CD4-positive, alpha-beta T cell treated with Interleukin-1 beta for 1 hour (primary cell): ENCODE measurements at regions not wholly inside any gene's neighbourhood (a gene's known extent, or its start where the extent isn't known, plus 50 kb on each side); places are given as distances from the start of the nearest gene placed in this dataset.

Experiments used
- DNase-seq, 2 donors: peaks; one replicate each; pipeline ENCODE4 v3.0.0-alpha.2; 2020 to 2022

DNA sequence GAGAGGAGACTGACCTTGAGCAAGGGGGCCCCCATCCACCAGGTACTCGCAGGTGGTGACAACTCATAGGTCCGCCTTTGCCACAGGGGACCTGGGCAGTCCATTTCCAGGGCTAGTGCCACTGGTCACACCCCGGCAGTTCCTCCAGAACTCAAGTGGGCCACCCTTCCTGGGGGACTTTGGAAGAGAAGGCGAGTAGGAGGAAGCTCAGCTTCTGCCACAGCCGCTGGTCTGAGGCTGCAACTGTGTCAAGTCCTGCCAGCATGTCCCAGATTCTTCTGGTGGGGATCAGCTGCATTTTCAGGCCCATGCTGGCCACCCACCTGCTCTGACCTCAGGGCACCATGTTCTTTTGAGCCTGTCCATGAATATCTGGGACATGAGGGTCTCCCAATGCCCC lies 423.9 kb upstream of the MYT1L start:
- DNase-seq: no peak

GRCh38 chr2:2751715-2752315 lies 420.7 kb upstream of the MYT1L start:
- DNase-seq: no peak

GRCh38 chr2:2750867-2751714 lies 420.0 kb upstream of the MYT1L start:
- DNase-seq: no peak

DNA sequence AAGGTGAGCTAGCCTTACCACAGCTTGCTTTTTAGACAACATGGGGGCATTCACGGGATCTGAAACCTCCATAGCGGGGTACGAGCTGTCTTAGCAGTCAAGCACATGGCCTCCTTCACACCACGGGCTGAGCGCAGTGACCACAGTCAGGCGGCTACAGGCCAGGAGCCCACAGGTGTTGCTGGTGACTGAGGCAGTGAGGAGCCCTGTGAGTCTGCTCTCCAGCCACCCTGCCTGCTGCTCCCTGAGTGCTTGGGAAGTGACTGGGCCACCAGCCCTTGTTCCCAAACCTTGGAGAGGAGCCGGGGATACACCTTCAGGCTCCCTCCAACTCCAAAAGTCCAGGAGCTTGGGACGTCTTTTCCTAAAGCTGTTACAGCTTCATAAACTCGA lies 418.1 kb upstream of the MYT1L start:
- DNase-seq: no peak

DNA sequence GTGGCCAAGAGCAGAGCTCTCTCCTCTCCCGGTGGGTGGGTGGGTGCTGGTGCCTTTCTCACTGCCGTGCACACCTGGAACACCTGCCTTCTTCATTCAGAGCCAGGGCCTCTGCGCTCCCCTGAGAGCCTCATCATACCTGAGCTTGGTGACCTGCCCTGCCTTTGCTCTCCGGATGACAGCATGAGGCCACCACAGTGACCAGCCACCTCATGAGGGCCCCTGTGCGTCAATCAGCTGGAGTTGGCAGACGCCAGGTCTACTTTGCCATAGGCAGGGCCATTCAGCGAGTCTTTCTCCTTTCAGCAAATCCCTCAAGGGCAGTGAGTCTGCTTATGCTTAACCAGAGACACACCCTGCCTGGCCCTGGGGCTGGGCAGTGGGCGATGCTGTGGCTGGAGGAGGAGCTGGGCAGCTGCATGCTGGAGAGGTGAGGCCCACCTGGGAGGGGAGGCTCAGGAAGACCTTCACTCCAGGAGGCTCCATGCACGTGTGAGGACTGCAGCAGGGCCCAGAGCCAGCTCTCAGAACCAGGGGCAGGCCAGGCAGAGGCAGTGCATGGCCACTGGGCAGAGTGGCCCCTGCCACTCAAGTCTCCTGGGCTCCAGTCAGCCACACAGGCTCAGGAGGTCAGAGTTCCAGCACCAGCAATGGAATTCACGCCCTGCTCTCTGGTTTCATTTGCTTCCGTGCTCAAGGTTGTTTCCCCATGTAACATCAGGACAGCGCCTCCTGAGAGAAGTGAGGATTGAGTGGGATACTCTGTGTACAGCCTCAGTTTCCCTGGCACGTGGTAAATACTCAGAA lies 417.5 kb upstream of the MYT1L start:
- DNase-seq: no peak

- DNase-seq: no peak
These were observed 416.8 kb upstream of the MYT1L start for GRCh38 chr2:2747797-2748301.

- no peak for DNase-seq
These were observed 415.7 kb upstream of the MYT1L start for GRCh38 chr2:2746731-2747130.

DNA sequence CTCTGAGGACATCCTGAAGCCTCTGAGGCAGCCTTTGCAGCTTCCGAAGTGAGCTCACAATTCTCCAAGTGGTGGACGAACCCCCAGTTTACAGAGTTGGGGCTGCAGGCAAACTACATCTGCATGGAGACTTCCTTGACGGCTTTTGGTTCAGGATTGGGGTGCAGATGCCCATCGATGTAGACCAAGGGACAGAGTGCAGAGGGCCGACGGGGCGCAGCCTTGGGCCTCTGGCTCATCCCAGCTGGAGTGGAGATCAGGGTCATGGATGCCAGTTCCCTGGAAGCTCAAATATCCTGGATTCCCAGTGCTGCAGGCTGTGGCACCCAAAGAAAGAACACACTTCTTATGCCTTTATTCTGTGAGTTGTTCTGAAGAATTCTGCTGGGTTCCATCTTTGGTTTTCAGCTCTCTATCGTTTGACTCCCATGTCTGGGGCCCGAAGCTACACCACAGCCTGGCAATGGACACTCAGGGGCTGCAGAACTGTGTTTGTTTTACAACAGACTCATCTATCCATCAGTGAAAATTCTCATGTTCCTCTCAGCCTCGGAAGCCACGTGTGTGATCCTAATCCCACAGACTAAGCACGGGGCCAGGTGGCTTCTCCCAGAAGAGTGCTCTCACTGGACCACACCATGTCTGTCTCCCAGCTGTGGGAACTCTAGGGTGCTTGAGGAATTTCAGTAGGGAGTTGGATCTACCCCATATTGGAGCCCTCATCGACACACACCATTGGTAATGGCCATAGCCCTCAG lies 414.1 kb upstream of the MYT1L start:
- DNase-seq: no peak

- DNase-seq: no peak
These were observed 413.0 kb upstream of the MYT1L start for GRCh38 chr2:2744107-2744506.

- DNase-seq: no peak
These were observed 412.1 kb upstream of the MYT1L start for GRCh38 chr2:2743164-2743571.

DNA sequence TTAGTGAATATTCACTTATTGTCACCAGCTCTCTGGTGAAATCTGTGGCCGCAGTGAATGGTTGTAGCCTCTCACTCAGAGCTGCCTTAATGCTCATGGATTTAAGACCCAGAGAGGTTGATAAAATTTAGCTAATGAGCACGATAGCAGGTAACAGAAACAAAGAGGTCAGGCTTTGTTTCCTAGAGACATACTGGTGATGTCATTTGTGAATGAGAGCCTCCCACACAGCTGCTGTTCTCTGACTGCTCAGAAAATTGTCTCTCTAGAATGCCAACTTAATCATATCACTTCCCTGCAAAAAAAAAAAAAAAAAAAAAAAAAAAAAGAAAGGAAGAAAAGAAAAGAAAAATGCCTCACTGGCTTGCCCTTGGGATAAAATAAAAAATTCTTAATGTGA lies 411.7 kb upstream of the MYT1L start:
- DNase-seq: no peak

GRCh38 chr2:2740238-2740775 lies 409.2 kb upstream of the MYT1L start:
- no peak for DNase-seq

DNA sequence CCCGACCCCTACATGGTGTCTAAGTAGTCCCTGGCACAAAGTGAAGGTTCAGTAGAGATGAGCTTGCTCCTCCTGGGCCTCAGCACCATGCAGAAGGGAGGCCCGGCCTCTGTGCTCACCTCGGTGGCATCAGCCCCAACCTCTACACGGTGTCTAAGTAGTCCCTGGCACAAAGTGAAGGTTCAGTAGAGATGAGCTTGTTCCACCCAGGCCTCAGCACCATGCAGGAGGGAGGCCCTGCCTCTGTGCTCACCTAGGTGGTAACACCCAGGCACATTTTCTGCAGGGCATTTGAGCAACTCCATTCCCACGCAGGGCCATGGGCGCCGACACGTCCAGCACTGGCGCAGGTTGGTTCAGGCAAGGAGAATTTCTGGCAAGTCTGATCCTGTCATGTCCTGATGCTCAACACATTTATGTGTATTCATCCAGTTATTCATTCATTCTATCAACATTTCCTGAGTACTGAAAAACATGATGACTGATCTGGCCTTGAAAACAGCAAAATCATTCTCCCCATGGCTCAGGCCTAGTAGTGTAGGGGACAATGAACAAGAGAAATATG lies 408.2 kb upstream of the MYT1L start:
- DNase-seq: no peak

GRCh38 chr2:2738684-2739083 lies 407.6 kb upstream of the MYT1L start:
- DNase-seq: no peak

GRCh38 chr2:2738276-2738675 lies 407.2 kb upstream of the MYT1L start:
- no peak for DNase-seq

GRCh38 chr2:2735041-2735440 lies 404.0 kb upstream of the MYT1L start:
- DNase-seq: no peak

- no peak for DNase-seq
These were observed 403.2 kb upstream of the MYT1L start for GRCh38 chr2:2734308-2734707.

DNA sequence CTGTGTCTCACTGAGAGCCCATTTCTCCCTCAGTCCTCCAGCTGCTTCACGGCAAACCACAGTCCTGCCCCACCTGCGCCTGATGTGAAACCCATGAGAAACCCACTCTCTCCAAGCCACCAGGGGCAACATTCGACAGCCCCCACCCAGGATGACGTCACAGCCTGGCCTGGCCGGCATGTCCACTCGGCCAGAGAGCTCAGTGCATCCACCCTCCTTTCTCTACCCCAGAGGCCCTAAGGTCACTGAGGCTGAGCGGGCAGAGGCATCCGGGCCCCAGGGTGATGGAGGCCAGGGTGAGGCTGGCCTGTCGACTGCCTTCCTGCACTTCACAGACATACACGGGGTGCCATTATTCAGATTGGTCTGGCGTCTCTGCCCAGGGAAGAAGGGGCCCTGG lies 402.7 kb upstream of the MYT1L start:
- DNase-seq: no peak

DNA sequence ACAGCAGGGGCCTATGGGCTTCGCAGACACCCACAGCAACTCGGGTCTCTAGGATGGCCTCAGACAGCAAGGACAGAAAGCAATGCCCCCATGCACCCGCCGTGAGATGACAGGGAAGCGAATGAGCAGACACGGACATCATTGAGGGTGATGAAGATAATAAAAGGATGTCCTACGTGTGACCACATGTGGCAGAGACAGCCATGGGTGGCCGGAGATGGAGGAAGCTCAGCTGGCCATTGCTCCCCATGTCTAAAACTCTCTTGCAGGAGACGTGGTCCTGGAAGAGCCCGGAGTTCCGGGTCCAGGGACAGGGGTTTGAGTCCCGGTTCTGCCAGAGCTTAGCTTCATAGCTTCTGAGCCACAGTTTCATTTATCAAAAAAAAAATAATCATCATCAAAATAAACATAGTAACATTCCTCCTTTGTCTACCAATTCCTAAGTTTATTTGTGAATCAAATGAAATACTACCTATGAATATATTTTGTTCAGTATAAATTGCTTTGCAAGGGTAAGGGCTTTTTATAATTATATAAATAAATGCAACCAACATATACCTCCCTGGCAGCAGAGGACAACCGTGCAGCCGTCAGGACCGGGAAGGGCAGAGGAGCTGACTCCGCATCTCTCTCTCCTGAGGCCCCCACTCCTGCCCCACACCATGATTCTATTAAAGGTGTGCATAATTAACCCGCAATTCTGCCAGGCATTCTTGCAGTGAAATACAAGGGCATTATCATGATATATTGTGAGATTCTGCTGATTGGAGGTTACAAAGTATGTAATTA lies 401.4 kb upstream of the MYT1L start:
- DNase-seq: no peak

DNA sequence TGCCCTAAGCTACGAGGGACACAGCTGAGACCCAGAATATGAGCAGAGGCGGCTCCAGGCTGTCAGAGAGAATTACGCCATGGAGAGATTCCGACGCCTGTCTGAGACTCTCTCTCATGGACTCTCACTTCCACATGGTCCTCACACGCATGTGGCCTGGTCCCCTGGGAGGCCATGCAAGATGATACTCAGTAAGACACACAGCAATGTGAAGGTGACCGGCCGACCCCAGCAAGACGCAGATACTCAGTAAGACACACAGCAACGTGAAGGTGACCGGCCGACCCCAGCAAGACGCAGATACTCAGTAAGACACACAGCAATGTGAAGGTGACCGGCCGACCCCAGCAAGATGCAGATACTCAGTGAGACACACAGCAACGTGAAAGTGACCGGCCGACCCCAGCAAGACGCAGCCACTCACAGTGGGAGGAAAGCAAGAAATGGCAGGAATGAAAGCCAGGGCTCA lies 400.8 kb upstream of the MYT1L start:
- no peak for DNase-seq

GRCh38 chr2:2731101-2731815 lies 400.2 kb upstream of the MYT1L start:
- no peak for DNase-seq
